ENCODE measurements at regions not wholly inside any gene's neighbourhood (a gene's known extent, or its start where the extent isn't known, plus 50 kb on each side); places are given as distances from the start of the nearest gene placed in this dataset.

- intact Hi-C loops (cut with DNase I) = no loop called here
These were observed 66.4 kb upstream of the DSP start for GRCh38 chr6:7475081-7475480.

GRCh38 chr6:7479801-7480266, 61.6 kb upstream of the DSP start:
- Histone ChIP-seq H3K36me3 (no peaks in the 10 kb centered on the region), H3K9me3 (no peaks in the 10 kb centered on the region), H3K4me3 (peak overlapping the region in 1 of 12 donors; percentile 17), H3K27ac (no peak overlapping the region), H3K27me3 (no peaks in the 10 kb centered on the region), H3K4me1 (no peaks in the 10 kb centered on the region)
- intact Hi-C loops (cut with DNase I) = no loop called here
- ATAC-seq (peak in 2 of 4 donors; percentile 55 to 72), DNase-seq (no peak)
- 33 to 47% (median 44%) methylated on average over 12 of the region's 12 CpGs for WGBS, 4 donors
- TF ChIP-seq, protein P1, sequence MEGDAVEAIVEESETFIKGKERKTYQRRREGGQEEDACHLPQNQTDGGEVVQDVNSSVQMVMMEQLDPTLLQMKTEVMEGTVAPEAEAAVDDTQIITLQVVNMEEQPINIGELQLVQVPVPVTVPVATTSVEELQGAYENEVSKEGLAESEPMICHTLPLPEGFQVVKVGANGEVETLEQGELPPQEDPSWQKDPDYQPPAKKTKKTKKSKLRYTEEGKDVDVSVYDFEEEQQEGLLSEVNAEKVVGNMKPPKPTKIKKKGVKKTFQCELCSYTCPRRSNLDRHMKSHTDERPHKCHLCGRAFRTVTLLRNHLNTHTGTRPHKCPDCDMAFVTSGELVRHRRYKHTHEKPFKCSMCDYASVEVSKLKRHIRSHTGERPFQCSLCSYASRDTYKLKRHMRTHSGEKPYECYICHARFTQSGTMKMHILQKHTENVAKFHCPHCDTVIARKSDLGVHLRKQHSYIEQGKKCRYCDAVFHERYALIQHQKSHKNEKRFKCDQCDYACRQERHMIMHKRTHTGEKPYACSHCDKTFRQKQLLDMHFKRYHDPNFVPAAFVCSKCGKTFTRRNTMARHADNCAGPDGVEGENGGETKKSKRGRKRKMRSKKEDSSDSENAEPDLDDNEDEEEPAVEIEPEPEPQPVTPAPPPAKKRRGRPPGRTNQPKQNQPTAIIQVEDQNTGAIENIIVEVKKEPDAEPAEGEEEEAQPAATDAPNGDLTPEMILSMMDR (IDR thresholded peaks at IDR 0.05) = no peak
- TF ChIP-seq POLR2A (IDR thresholded peaks at IDR 0.05) = no peak

More at GRCh38 chr6:7475081-7475480, 66.4 kb upstream of the DSP start:
- H3K9me3 ChIP-seq = no peaks in the 10 kb centered on the region
- H3K27me3 ChIP-seq = no peaks in the 10 kb centered on the region
- no peak overlapping the region for H3K4me3 ChIP-seq
- no peaks in the 10 kb centered on the region for H3K36me3 ChIP-seq
- TF ChIP-seq, protein P1 (IDR thresholded peaks at IDR 0.05) = no peak
- TF ChIP-seq POLR2A (IDR thresholded peaks at IDR 0.05) = no peak
- DNase-seq (no peak), ATAC-seq (no peak)
- peaks cover 0 to 3% (median 0%) of the 10 kb centered on the region in 12 donors for H3K4me1 ChIP-seq
- H3K27ac ChIP-seq = no peak overlapping the region
- 92 to 95% (median 95%) methylated on average over 5 of the region's 5 CpGs for WGBS, 4 donors

GRCh38 chr6:7484666-7485065, 56.8 kb upstream of the DSP start:
- no peak overlapping the region for H3K27ac ChIP-seq
- no peaks in the 10 kb centered on the region for H3K36me3 ChIP-seq
- DNase-seq = no peak
- no peak for TF ChIP-seq POLR2A (IDR thresholded peaks at IDR 0.05)
- TF ChIP-seq, protein P1 (IDR thresholded peaks at IDR 0.05) = no peak
- no peaks in the 10 kb centered on the region for H3K9me3 ChIP-seq
- no peak overlapping the region for H3K4me3 ChIP-seq
- H3K27me3 ChIP-seq = no peaks in the 10 kb centered on the region
- ATAC-seq = no peak
- intact Hi-C loops (cut with DNase I) = no loop called here
- no peaks in the 10 kb centered on the region for H3K4me1 ChIP-seq

GRCh38 chr6:7486951-7487350, 54.5 kb upstream of the DSP start:
- Histone ChIP-seq H3K36me3 (no peaks in the 10 kb centered on the region), H3K9me3 (peaks cover 0 to under 1% (median 0%) of the 10 kb centered on the region in 12 donors), H3K27me3 (no peaks in the 10 kb centered on the region), H3K27ac (no peak overlapping the region), H3K4me1 (no peaks in the 10 kb centered on the region), H3K4me3 (no peak overlapping the region)
- ATAC-seq (no peak), DNase-seq (no peak)
- 82 to 89% (median 86%) methylated on average over 3 of the region's 3 CpGs for WGBS, 4 donors
- intact Hi-C loops (cut with DNase I) = no loop called here
- TF ChIP-seq POLR2A (IDR thresholded peaks at IDR 0.05) = no peak

- TF ChIP-seq POLR2A (IDR thresholded peaks at IDR 0.05) = no peak
- TF ChIP-seq, protein P1 (IDR thresholded peaks at IDR 0.05) = no peak
- WGBS, 4 donors = 74 to 84% (median 75%) methylated on average over 2 of the region's 2 CpGs
- H3K4me3 ChIP-seq = no peak overlapping the region
- DNase-seq (no peak), ATAC-seq (no peak)
- H3K36me3 ChIP-seq = no peaks in the 10 kb centered on the region
- intact Hi-C loops (cut with DNase I) = no loop called here
- no peaks in the 10 kb centered on the region for H3K27me3 ChIP-seq
- no peaks in the 10 kb centered on the region for H3K4me1 ChIP-seq
- peaks cover 0 to 7% (median 0%) of the 10 kb centered on the region in 12 donors for H3K9me3 ChIP-seq
- H3K27ac ChIP-seq = no peak overlapping the region
These were observed 53.0 kb upstream of the DSP start for GRCh38 chr6:7488494-7488893.
